Astrocyte of the spinal cord (primary cell): ENCODE measurements at regions not wholly inside any gene's neighbourhood (a gene's known extent, or its start where the extent isn't known, plus 50 kb on each side); places are given as distances from the start of the nearest gene placed in this dataset.
"Not testable (repeated sequence)": the region's sequence is repeated elsewhere in the genome, so short reads cannot be mapped to it uniquely, and the experiment has no call there.

Experiments used
- DNase-seq: peaks from one replicate; pipeline ENCODE4 v3.0.0; 2011; ENCODE audit warnings: low read depth, low spot score
- H3K4me3 ChIP-seq: 2 replicates; pipeline ENCODE4 v1.5.1; 2011; ENCODE audit warnings: low read depth, mild to moderate bottlenecking, low read length, moderate library complexity
- CTCF ChIP-seq: IDR thresholded peaks from 2 replicates; pipeline ENCODE4 v1.5.1; 2012; ENCODE audit warnings: low read depth, mild to moderate bottlenecking, low read length, inconsistent platforms
- in situ Hi-C: cut with HindIII; loops from 2 replicates; pipeline ENCODE4 v1.10.0; 2017; ENCODE audit warnings: low sequenced_read_pairs

GRCh38 chr22:35154937-35155387 lies 89.0 kb downstream of the ISX start:
- peak; percentile 91 for TF ChIP-seq CTCF
- in situ Hi-C loops = no loop called here
- no peak overlapping the region for H3K4me3 ChIP-seq

DNA sequence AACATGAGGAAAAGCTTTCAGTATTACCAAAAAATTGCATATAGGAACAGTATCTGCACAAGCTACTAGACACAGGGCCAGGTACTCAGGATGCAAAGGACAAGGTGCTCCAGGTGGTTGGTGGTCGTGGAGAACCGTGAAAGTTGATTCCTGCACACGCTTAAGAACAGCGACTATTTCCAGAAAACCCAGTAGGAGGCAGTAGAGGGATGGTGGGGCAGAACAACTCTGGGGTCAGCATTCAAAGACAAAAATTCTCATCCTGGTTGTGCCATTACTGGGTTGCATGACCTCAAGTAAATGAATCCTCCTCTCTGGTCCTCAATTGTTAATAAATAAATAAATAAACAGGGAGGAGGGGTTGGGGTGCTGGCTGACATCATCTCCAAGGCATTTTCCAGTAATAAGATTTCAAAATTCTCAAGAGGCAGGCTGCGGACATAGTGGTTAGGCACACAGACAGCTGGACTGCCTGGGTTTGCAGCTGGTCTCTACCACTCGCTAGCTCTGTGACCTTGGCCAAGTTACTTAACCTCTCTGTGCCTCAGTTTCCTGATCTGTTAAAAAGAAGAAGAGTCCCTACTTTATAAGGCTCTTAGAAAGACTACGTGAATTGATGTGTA lies 89.6 kb downstream of the ISX start:
- DNase-seq = no peak
- in situ Hi-C loops = no loop called here
- H3K4me3 ChIP-seq = no peak overlapping the region
- no peak for TF ChIP-seq CTCF

More at GRCh38 chr22:35154937-35155387, 89.0 kb downstream of the ISX start:
- DNase-seq = peak; percentile 38

DNA sequence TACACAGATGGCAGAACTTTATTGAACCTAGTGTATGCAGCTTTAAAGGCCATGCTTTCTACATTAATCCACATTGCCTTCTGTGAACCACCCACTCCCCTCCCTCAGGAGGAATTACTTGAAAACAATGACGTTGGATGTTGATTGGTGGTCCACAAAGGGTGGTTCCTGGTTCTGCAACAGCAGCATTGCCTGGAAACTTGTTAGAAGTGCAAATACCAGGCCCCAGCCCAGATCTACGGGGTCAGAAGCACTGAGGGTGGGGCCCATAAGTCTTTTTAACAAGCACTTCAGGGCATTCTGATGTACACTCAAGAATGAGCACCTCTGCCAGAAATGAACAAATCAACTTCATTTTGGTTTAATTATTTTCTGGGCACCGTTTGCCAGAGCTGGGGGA lies 91.0 kb downstream of the ISX start:
- in situ Hi-C loops = no loop called here

DNA sequence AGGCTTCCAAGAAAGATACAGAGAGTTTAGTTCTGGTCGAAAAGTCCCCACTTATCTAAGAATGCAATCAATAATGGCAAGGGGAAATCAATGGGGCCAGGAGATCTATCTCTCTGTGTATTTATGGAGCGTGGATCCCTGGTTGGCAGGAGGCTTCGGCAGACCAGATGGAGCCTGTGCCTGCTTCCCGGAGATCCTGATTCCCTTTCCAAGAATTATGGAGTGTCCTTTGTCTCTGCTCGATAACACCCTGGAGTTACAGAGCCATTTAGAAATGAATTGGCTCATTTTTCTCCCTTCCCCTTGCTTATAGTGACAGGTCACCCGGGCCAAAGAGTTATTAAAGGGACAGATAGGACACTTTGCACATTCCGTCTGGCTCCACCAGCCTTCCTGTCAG lies 92.4 kb downstream of the ISX start:
- H3K4me3 ChIP-seq = no peak overlapping the region
- no peak for DNase-seq
- in situ Hi-C loops = no loop called here
- TF ChIP-seq CTCF = no peak

More for the DNA sequence above, 91.0 kb downstream of the ISX start:
- no peak for TF ChIP-seq CTCF
- DNase-seq = no peak
- H3K4me3 ChIP-seq = no peak overlapping the region

- DNase-seq = no peak
- TF ChIP-seq CTCF = no peak
- no peak overlapping the region for H3K4me3 ChIP-seq
- in situ Hi-C loops = no loop called here
Measured at GRCh38 chr22:35159343-35159742, 93.4 kb downstream of the ISX start.

DNA sequence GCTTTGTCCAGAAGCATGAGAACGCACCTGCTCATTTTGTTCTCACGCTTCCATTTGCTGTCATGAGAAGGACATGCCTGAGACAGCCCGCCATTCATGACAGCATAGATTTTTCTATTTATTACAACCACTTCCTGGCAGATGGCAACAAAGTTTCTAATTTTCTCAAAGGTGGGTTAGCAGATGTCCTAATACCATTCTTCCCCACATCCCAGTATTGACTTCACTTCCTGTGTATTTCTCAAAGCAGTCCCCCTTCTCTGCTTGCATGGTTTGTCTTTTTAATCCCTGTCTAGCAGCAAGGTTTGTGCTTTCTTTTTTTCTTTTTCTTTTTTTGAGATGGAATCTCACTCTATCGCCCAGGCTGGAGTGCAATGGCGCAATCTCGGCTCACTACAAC lies 94.3 kb downstream of the ISX start:
- TF ChIP-seq CTCF = no peak
- H3K4me3 ChIP-seq = no peak overlapping the region
- in situ Hi-C loops = no loop called here
- no peak for DNase-seq

DNA sequence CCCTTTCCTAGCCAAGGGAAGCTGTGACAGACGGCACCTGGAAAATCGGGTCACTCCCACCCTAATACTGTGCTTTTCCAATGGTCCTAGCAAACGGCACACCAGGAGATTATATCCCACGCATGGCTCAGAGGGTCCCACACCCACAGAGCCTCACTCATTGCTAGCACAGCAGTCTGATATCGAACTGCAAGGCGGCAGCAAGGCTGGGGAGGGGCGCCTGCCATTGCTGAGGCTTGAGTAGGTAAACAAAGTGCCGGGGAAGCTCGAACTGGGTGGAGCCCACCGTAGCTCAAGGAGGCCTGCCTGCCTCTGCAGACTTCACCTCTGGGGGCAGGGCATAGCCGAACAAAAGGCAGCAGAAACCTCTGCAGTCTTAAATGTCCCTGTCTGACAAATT lies 91.4 kb upstream of the HMGXB4 start:
- DNase-seq, H3K4me3 ChIP-seq, in situ Hi-C loops: not testable (repeated sequence)
